ENCODE measurements at regions not wholly inside any gene's neighbourhood (a gene's known extent, or its start where the extent isn't known, plus 50 kb on each side); places are given as distances from the start of the nearest gene placed in this dataset.

GRCh38 chr20:22520381-22520780 is 64.0 kb downstream of the FOXA2 start:
- Histone ChIP-seq H3K9me3 (ENCODE audit: control insufficient read depth, low read depth, low read length) (no peaks in the 10 kb centered on the region), H3K18ac (ENCODE audit: insufficient read length, low read depth, low read length) (no peak overlapping the region), H4K5ac (ENCODE audit: insufficient read length, low read depth, low read length) (no peak overlapping the region), H3K79me2 (ENCODE audit: insufficient read depth, low read length) (no peaks in the 10 kb centered on the region), H3K4me1 (ENCODE audit: insufficient read depth, low read length) (no peaks in the 10 kb centered on the region), H3K79me1 (ENCODE audit: insufficient read depth, low read depth, low read length, poor library complexity, severe bottlenecking) (no peaks in the 10 kb centered on the region), H4K91ac (ENCODE audit: insufficient read length, low read depth, low read length) (no peak overlapping the region), H2BK12ac (ENCODE audit: insufficient read length, low read depth, low read length) (no peak overlapping the region), H3K4me2 (ENCODE audit: insufficient read depth, insufficient read length, low read length) (no peak overlapping the region), H3K23ac (ENCODE audit: insufficient read length, low read depth, low read length) (no peak overlapping the region), H2AK5ac (ENCODE audit: insufficient read length, low read length) (no peak overlapping the region), H3K56ac (ENCODE audit: insufficient read length, low read depth, low read length) (no peak overlapping the region), H3T11ph (ENCODE audit: low read length) (no peak overlapping the region), H2BK20ac (ENCODE audit: low read depth, low read length, poor library complexity, severe bottlenecking) (no peak overlapping the region), H2BK15ac (ENCODE audit: low read depth, low read length) (no peak overlapping the region), H2BK5ac (ENCODE audit: insufficient read length, low read length) (no peak overlapping the region), H4K20me1 (ENCODE audit: control insufficient read depth, insufficient read depth, insufficient read length) (no peaks in the 10 kb centered on the region), H3K27me3 (ENCODE audit: insufficient read depth, low read length) (no peaks in the 10 kb centered on the region), H2BK120ac (ENCODE audit: low read depth, low read length, poor library complexity, severe bottlenecking) (no peak overlapping the region), H4K8ac (replicated peaks; ENCODE audit: insufficient read length, low read depth, low read length) (no peak overlapping the region), H3K23me2 (ENCODE audit: insufficient read length, low read depth, low read length, poor library complexity, severe bottlenecking) (no peaks in the 10 kb centered on the region), H3K27ac (ENCODE audit: insufficient read length, low read depth, low read length) (no peak overlapping the region), H3K9ac (ENCODE audit: extremely low read depth, insufficient read length, low read length) (no peak overlapping the region), H3K14ac (ENCODE audit: insufficient read depth, low read length) (peak overlapping the region; percentile 20; the same call in 1 of the 2 replicates), H3K4ac (ENCODE audit: low read depth, low read length) (no peak overlapping the region), H2AFZ (ENCODE audit: low read length) (no peak overlapping the region)
- Mint-ChIP-seq H3K4me3 (no peak overlapping the region), H3K36me3 (ENCODE audit: insufficient read depth in 1 of 3, low read depth in 3 of 3) (no peaks in the 10 kb centered on the region), H3K9me3 (no peaks in the 10 kb centered on the region), H3K27me3 (ENCODE audit: low read depth) (peaks cover 48% of the 10 kb centered on the region), H3K27ac (peak overlapping the region in 1 of 3 experiments; percentile 13; a peak in 1 of 7 replicates), H3K4me1 (0 out of 4 replicates have a peak, but pooled peaks cover 0 to 3% of the 10 kb centered on the region in 2 experiments)
- no CpG with 5 or more reads among the region's 8 CpGs for WGBS (ENCODE audit: extremely low coverage, insufficient read length, low lambda C conversion rate)
- TF ChIP-seq, protein P1, sequence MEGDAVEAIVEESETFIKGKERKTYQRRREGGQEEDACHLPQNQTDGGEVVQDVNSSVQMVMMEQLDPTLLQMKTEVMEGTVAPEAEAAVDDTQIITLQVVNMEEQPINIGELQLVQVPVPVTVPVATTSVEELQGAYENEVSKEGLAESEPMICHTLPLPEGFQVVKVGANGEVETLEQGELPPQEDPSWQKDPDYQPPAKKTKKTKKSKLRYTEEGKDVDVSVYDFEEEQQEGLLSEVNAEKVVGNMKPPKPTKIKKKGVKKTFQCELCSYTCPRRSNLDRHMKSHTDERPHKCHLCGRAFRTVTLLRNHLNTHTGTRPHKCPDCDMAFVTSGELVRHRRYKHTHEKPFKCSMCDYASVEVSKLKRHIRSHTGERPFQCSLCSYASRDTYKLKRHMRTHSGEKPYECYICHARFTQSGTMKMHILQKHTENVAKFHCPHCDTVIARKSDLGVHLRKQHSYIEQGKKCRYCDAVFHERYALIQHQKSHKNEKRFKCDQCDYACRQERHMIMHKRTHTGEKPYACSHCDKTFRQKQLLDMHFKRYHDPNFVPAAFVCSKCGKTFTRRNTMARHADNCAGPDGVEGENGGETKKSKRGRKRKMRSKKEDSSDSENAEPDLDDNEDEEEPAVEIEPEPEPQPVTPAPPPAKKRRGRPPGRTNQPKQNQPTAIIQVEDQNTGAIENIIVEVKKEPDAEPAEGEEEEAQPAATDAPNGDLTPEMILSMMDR (conservative IDR thresholded peaks at IDR 0.05) = no peak
- no peak for DNase-seq

Data from H9 (cell line).